Activated CD4-positive, alpha-beta T cell treated with anti-CD3 and anti-CD28 coated beads, Interleukin-2, amount 10 ng/mL, durations not matched to agents 24 days and 14 days (primary cell): ENCODE measurements at regions not wholly inside any gene's neighbourhood (a gene's known extent, or its start where the extent isn't known, plus 50 kb on each side); places are given as distances from the start of the nearest gene placed in this dataset.
"Not testable (repeated sequence)": the region's sequence is repeated elsewhere in the genome, so short reads cannot be mapped to it uniquely, and the experiment has no call there.

Source experiments
- DNase-seq: peaks from one replicate; pipeline ENCODE4 v3.0.0; 2022
- H3K27ac Mint-ChIP-seq: one replicate; pipeline ENCODE4 v1.8.0; 2022; ENCODE audit warnings: mild to moderate bottlenecking, mixed read lengths
- H3K27me3 Mint-ChIP-seq: one replicate; pipeline ENCODE4 v1.8.0; 2022; ENCODE audit warnings: mixed read lengths
- H3K36me3 Mint-ChIP-seq: one replicate; pipeline ENCODE4 v1.8.0; 2022; ENCODE audit warnings: low read depth, mild to moderate bottlenecking, mixed read lengths
- H3K4me1 Mint-ChIP-seq: one replicate; pipeline ENCODE4 v1.8.0; 2021; ENCODE audit warnings: mixed read lengths
- H3K4me3 Mint-ChIP-seq: one replicate; pipeline ENCODE4 v1.8.0; 2022; ENCODE audit warnings: mild to moderate bottlenecking, moderate library complexity, mixed read lengths
- H3K9me3 Mint-ChIP-seq: one replicate; pipeline ENCODE4 v1.8.0; 2021; ENCODE audit warnings: mixed read lengths
- intact Hi-C: fragments of 100-400 bp; cut with micrococcal nuclease; formaldehyde crosslinking; loops from one replicate; pipeline ENCODE4 v1.15.1; 2023

DNA sequence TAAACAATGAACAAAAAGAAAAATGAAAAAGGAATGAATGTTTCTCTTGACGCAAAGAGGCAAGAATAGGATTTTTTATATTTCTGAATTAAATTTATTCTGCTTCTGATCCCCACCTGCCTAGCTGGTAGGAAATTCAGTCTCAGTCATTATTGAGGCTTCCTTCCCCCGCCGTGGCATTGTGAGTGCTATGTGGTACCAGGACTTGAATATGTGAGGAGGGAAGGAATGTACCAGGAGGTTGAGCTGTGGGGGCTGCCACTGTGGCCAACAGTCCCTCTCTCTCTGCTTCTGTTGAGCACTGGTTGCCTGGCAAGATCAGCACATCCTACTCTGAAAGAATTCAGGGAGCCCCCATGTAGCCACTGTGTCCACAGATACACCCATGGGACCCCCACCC is 368.1 kb upstream of the JARID2 start:
- no peak for DNase-seq
- Mint-ChIP-seq H3K36me3 (no peaks in the 10 kb centered on the region), H3K27ac (peak overlapping the region; percentile 97), H3K4me1 (peaks cover 61% of the 10 kb centered on the region), H3K4me3 (peak overlapping the region; percentile 79), H3K27me3 (no peaks in the 10 kb centered on the region), H3K9me3 (peaks cover 4% of the 10 kb centered on the region)
- intact Hi-C loops = loop anchor here (1.0 to 10.0 kb wide), 10 partner anchors 217 to 750 kb away; no protein-coding TSS in a partner anchor

DNA sequence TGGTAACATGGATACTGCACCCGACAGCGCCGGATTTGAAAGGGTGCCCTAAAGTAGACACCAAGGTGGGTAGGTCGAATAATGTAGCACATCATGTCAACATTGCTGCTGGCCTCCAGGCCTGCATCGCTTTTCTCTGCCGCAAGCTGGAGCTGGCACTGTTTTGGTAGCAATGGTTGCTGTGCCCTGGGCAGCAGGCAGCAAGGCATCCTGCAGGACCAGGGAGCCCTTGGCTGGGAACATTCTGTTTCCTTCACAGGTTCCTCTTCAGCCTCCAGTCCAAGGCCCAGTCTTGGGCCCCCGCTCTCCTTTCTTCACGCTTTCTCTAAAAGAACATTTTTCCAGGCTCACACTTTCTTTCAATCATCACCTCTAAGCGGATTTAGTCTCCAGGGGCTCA is 365.8 kb upstream of the JARID2 start:
- intact Hi-C loops = no loop called here
- Mint-ChIP-seq H3K36me3 (no peaks in the 10 kb centered on the region), H3K9me3 (no peaks in the 10 kb centered on the region), H3K4me3 (no peak overlapping the region), H3K27me3 (no peaks in the 10 kb centered on the region), H3K27ac (peak overlapping the region; percentile 10), H3K4me1 (peaks cover 43% of the 10 kb centered on the region)
- DNase-seq = no peak

DNA sequence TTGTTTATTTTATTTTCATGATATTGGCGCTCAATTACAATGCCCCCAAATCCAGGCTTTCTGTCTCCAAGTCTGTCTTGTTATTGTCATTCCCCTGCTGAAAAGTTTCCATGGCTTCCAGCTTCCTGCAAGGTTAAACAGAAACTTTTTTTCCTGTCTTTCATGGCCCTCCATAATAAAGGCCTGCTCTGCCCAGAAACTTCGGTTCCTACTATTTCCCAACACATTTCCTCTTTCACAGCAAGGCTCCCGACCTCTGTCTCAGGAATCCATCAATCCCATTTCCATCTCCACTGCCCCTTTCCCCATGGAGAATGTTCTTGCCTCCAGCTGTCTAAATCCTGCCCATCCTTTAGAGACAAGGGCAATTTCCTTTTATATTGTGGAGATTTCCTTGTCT is 365.2 kb upstream of the JARID2 start:
- peak overlapping the region; percentile 10 for H3K27ac Mint-ChIP-seq
- H3K27me3 Mint-ChIP-seq = no peaks in the 10 kb centered on the region
- intact Hi-C loops = no loop called here

DNA sequence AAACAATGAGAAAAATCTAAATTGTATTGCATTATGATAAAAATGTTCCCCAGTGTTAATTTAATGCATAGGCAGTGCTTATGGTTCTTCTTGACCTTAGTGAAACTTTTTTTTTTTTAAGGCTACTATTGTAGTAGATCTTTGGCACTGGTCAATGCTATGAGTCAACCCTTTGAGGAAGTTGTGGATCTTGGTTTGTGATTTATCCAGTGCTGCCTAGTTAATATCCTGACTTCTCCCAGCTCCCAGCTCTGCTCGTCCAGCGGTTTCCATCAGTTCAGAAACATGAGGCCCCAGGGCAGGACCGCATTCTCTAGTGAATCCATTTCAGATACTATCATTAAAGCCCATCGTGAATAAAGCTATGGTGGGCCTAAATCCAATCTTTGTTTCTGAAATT is 364.5 kb upstream of the JARID2 start:
- no peak overlapping the region for H3K27ac Mint-ChIP-seq
- H3K4me3 Mint-ChIP-seq = no peak overlapping the region
- intact Hi-C loops = no loop called here
- no peak for DNase-seq
- peaks cover 29% of the 10 kb centered on the region for H3K4me1 Mint-ChIP-seq
- H3K36me3 Mint-ChIP-seq = no peaks in the 10 kb centered on the region
- H3K27me3 Mint-ChIP-seq = no peaks in the 10 kb centered on the region
- H3K9me3 Mint-ChIP-seq = no peaks in the 10 kb centered on the region

More for the DNA sequence above, 365.2 kb upstream of the JARID2 start:
- H3K9me3 Mint-ChIP-seq = no peaks in the 10 kb centered on the region
- H3K36me3 Mint-ChIP-seq = no peaks in the 10 kb centered on the region
- H3K4me1 Mint-ChIP-seq = peaks cover 36% of the 10 kb centered on the region
- no peak for DNase-seq
- H3K4me3 Mint-ChIP-seq = no peak overlapping the region

DNA sequence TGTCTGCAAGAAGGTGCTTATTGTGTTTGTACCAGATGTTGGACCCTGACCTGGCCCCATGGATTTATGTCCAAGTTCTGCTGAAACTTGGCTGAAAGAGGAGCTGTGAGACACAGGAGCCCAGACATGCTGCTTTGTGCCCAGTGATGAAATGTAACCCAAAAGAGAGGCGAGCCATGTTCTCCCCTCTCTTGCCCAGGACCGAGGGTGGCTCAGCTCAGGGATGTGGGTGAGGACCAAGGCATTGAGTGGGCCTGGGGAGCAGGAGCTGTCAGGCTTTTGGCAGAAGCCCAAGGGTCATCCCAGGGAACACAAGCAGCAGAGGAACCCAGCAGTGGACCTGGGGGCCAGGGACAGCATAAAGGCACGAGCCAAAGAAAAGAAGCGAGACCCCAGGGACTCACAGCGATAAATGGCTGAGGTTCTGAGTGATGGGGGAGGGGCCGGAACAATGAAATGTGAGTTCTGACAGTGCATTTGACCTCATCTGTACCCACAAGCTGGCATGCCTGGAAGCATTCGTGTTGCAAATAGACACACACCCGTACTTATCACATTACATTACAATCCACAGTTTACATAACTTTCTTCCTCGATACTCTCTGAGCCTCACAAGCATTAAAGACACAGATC is 363.4 kb upstream of the JARID2 start:
- Mint-ChIP-seq H3K36me3 (no peaks in the 10 kb centered on the region), H3K4me1 (peaks cover 19% of the 10 kb centered on the region), H3K27me3 (no peaks in the 10 kb centered on the region), H3K27ac (no peak overlapping the region), H3K9me3 (no peaks in the 10 kb centered on the region), H3K4me3 (no peak overlapping the region)
- DNase-seq = no peak
- intact Hi-C loops = no loop called here

DNA sequence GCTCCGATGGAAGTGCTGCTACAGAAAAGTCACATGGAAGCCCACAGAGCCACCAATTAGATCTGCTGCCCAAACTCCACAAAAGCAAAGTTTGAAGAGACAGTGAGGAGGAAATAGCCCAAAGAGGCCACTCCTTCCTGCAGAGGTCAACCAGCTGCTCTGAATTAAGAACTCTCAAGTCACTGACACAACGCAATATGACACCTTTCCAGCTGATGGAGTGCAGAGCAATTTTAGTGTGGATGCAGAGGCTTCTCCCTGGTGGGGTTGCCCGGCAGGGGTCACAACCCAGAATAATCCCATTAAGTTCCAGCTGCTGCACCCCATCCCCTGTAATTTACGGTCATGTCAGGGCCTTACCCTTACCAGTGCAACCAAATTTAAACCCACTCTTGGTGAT is 361.9 kb upstream of the JARID2 start:
- Mint-ChIP-seq H3K9me3 (no peaks in the 10 kb centered on the region), H3K36me3 (no peaks in the 10 kb centered on the region), H3K4me3 (no peak overlapping the region), H3K4me1 (peaks cover 6% of the 10 kb centered on the region), H3K27me3 (no peaks in the 10 kb centered on the region), H3K27ac (no peak overlapping the region)
- DNase-seq = no peak
- intact Hi-C loops = no loop called here

DNA sequence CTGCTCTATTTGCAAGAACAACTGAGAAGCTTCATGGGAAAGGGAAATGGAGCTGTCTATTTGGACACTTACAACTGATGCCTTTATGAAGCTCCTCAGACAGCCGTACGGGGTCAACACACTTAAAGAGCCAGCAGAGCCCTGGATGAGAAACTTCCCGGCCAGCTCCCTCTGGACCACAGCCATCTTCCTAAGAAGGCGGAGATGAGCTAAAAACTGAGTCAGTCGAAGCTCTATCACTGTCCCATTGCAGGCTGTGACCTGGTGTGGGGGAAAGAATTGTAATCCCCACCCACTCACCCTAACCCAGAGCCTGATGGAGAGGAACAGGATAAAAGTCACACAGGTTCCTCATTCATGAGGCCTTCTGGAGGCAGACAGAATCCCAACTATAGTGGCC is 360.4 kb upstream of the JARID2 start:
- DNase-seq = no peak
- H3K36me3 Mint-ChIP-seq = no peaks in the 10 kb centered on the region
- H3K9me3 Mint-ChIP-seq = no peaks in the 10 kb centered on the region
- no peak overlapping the region for H3K27ac Mint-ChIP-seq
- H3K4me3 Mint-ChIP-seq = no peak overlapping the region
- no peaks in the 10 kb centered on the region for H3K27me3 Mint-ChIP-seq
- intact Hi-C loops = no loop called here
- H3K4me1 Mint-ChIP-seq = peaks cover under 1% of the 10 kb centered on the region

DNA sequence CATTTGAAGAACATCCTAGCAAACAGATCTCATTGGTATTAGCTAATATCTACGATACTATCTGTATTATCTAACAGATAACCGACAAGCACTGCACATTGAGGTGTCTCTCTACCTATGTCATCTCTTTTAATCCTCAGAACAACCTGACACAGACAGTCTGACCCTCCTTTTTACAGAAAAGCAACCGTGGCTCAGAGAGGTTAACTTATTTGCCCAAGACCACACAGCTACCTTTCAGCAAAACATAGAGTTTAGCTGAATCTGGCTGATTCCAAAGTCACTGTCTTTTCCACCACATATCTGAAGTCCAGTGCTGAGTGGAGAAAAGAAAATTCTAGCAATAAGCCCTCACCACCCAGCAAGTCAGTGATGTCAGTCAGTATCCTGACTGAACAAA is 358.7 kb upstream of the JARID2 start:
- no peak overlapping the region for H3K27ac Mint-ChIP-seq
- no peak overlapping the region for H3K4me3 Mint-ChIP-seq
- DNase-seq = no peak
- no peaks in the 10 kb centered on the region for H3K27me3 Mint-ChIP-seq
- no peaks in the 10 kb centered on the region for H3K36me3 Mint-ChIP-seq
- intact Hi-C loops = no loop called here
- H3K4me1 Mint-ChIP-seq = no peaks in the 10 kb centered on the region
- no peaks in the 10 kb centered on the region for H3K9me3 Mint-ChIP-seq

DNA sequence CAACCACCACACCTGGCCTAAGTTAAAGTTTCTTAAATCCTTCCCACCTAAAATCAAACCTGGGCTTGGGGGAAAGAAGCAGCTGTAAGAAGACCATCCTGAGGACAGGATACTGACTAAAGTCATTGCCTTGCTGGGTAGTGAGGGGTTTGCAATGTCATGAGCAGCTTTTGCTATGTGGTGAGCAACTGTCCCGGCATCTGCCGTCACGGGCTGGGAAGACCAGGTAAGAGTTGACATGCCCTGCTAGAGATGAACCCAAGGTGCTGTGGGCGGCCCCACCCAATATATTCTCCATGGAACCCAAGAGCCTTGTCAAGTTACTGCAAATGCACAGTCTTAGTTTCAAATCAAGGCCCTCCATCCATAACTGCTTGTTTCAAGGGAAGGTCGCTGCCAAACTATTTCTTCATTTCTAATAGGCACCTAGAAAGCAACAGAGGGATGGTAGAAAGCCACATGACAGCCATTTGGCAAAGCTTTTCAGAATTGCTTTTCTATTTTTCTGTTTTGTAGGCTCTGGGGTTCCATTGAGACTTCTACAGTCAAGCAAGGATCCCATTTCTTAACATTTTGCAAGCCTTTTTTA is 357.8 kb upstream of the JARID2 start:
- no peaks in the 10 kb centered on the region for H3K36me3 Mint-ChIP-seq
- no peak overlapping the region for H3K27ac Mint-ChIP-seq
- intact Hi-C loops = no loop called here
- H3K9me3 Mint-ChIP-seq = peaks cover 3% of the 10 kb centered on the region
- no peaks in the 10 kb centered on the region for H3K4me1 Mint-ChIP-seq
- H3K27me3 Mint-ChIP-seq = no peaks in the 10 kb centered on the region
- H3K4me3 Mint-ChIP-seq = no peak overlapping the region
- DNase-seq = no peak

DNA sequence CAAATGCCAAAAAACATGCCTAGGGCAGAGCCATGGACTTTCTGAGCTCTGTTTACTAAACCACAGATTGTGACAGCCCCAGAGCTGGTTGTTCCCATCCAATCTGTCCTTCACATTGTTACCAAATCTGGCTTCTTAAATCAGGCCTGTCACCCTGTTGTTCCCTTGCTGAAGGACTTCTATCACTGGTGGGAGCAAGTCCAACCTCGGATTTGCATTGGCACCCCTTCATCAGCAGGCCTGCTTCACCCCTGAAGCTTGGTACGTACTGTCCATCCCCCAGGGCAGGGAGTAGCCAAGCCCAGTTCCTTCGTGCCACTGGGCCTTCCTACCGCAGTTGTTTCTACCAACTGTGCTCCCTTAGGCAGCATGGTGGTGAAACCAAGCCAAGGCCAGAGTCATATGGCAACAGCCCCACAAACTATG is 357.3 kb upstream of the JARID2 start:
- Mint-ChIP-seq H3K4me3 (no peak overlapping the region), H3K27ac (no peak overlapping the region), H3K36me3 (no peaks in the 10 kb centered on the region), H3K4me1 (no peaks in the 10 kb centered on the region), H3K27me3 (no peaks in the 10 kb centered on the region), H3K9me3 (peaks cover 7% of the 10 kb centered on the region)
- intact Hi-C loops = no loop called here
- DNase-seq = no peak

DNA sequence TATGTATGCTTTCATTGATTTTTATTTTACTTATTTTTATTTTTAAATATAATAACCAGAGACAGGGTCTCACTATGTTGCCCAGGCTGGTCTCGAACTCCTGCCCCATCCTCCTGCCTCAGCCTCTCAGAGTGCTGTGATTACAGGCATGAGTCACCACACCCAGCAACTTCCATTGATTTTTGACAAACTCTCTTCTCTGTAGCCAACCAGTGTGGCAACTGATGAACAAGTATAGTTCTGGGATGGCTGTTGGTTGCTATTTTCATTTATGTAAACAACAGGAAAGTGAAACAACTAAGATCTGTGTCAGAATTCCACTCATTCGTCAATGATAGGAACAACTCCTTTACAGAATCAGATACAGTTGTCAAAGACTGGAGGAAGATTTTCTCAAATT is 356.7 kb upstream of the JARID2 start:
- no peaks in the 10 kb centered on the region for H3K36me3 Mint-ChIP-seq
- no peak overlapping the region for H3K4me3 Mint-ChIP-seq
- peaks cover 10% of the 10 kb centered on the region for H3K9me3 Mint-ChIP-seq
- H3K4me1 Mint-ChIP-seq = no peaks in the 10 kb centered on the region
- no peak for DNase-seq
- intact Hi-C loops = no loop called here
- no peaks in the 10 kb centered on the region for H3K27me3 Mint-ChIP-seq
- no peak overlapping the region for H3K27ac Mint-ChIP-seq

DNA sequence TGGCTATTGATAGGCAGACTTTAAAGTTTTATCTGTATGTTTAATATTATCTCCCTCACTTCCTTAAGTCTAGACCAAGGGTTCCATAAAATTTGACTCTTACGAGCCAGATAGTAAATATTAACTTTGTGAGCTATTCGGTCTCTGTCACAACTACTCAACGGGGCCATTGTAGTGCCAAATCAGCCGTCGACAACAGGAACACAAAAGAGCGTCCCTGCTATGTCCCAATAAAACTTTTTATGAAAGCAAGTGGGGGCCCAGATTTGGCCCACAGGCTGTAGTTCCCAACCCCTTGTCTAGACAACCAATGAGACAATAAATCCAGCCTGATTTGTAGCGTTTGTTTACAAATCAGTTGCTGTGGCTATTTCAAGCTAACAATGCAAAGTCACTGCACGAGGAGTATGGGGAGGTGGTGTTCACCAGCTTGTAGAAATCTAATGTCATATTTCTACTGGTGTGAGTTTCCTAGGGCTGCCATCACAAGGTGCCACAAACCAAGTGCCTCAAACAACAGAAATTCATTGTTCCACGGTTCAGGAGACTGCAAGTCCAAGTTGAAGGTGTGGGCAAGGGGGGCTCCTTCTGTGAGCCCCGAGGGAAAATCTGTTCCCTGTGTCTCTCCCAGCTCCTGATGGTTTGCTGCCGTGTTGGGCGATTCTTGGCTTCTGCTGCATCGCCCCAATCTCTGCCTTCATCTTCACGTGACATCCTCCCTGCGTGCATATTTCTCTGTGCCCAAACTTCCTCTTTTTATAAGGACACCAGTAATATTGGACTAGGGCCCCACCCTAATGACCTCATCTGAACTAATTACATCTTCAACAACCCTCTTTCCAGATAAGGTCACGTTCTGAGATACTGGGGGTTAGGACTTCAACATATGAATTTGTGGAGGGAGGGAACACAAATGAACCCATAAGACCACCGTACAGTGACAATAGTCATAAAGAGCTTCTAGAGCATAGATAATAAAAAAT is 356.0 kb upstream of the JARID2 start:
- H3K27ac Mint-ChIP-seq = no peak overlapping the region
- no peak overlapping the region for H3K4me3 Mint-ChIP-seq
- peaks cover 10% of the 10 kb centered on the region for H3K9me3 Mint-ChIP-seq
- H3K36me3 Mint-ChIP-seq = no peaks in the 10 kb centered on the region
- intact Hi-C loops = no loop called here
- no peaks in the 10 kb centered on the region for H3K4me1 Mint-ChIP-seq
- no peaks in the 10 kb centered on the region for H3K27me3 Mint-ChIP-seq
- no peak for DNase-seq

DNA sequence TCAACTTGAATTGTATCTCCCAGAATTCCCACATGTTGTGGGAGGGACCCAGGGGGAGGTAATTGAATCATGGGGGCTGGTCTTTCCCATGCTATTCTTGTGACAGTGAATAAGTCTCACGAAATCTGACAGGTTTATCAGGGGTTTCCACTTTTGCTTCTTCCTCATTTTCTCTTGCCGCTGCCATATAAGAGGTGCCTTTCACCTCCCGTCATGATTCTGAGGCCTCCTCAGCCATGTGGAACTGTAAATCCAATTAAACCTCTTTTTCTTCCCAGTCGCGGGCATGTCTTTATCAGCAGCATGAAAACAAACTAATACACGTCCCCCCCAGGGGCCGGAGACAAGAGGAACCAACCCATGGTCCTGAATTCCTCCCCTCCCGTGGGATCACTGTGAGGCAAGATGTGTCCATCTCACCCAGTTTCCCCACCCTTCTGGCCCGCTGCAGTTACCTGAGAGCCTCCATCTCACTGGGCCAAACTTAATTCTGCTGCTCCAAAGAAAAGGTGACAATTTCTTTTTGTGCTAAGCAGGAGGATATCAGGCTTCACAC is 354.0 kb upstream of the JARID2 start:
- H3K27ac Mint-ChIP-seq, DNase-seq, H3K36me3 Mint-ChIP-seq, intact Hi-C loops, H3K27me3 Mint-ChIP-seq, H3K4me3 Mint-ChIP-seq, H3K4me1 Mint-ChIP-seq, H3K9me3 Mint-ChIP-seq: not testable (repeated sequence)

DNA sequence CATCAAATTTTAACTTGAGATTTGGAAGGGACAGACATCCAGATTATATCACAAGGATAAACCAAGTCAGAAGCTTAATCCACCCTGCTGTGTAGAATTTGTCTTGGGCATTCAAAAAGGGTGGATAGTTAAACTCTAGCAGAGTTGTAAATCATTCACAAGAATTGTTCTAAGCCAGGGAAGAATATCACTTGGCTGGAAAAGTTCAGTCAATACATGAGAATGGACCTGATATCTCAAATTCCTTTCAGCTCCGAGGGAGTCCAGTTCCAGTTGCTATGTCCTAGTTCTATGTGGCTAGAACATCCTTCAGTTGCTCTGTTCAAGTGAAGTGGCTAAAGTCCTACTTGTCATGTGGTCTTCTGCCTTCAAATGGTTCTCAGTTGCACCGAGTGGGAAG is 351.8 kb upstream of the JARID2 start:
- intact Hi-C loops = no loop called here
- no peaks in the 10 kb centered on the region for H3K36me3 Mint-ChIP-seq
- H3K9me3 Mint-ChIP-seq = peaks cover 10% of the 10 kb centered on the region
- no peak for DNase-seq
- H3K27me3 Mint-ChIP-seq = no peaks in the 10 kb centered on the region
- no peak overlapping the region for H3K4me3 Mint-ChIP-seq
- peaks cover 2% of the 10 kb centered on the region for H3K4me1 Mint-ChIP-seq
- H3K27ac Mint-ChIP-seq = no peak overlapping the region
